ENCODE measurements at regions not wholly inside any gene's neighbourhood (a gene's known extent, or its start where the extent isn't known, plus 50 kb on each side); places are given as distances from the start of the nearest gene placed in this dataset.

- DNase-seq (ENCODE audit: extremely low read depth, low read depth) = no peak
- TF ChIP-seq, protein P1, sequence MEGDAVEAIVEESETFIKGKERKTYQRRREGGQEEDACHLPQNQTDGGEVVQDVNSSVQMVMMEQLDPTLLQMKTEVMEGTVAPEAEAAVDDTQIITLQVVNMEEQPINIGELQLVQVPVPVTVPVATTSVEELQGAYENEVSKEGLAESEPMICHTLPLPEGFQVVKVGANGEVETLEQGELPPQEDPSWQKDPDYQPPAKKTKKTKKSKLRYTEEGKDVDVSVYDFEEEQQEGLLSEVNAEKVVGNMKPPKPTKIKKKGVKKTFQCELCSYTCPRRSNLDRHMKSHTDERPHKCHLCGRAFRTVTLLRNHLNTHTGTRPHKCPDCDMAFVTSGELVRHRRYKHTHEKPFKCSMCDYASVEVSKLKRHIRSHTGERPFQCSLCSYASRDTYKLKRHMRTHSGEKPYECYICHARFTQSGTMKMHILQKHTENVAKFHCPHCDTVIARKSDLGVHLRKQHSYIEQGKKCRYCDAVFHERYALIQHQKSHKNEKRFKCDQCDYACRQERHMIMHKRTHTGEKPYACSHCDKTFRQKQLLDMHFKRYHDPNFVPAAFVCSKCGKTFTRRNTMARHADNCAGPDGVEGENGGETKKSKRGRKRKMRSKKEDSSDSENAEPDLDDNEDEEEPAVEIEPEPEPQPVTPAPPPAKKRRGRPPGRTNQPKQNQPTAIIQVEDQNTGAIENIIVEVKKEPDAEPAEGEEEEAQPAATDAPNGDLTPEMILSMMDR (IDR thresholded peaks at IDR 0.05; ENCODE audit: low read depth, low read length) = no peak
Measured at GRCh38 chrX:2585158-2585470, 84.3 kb upstream of the DHRSX start.

DNA sequence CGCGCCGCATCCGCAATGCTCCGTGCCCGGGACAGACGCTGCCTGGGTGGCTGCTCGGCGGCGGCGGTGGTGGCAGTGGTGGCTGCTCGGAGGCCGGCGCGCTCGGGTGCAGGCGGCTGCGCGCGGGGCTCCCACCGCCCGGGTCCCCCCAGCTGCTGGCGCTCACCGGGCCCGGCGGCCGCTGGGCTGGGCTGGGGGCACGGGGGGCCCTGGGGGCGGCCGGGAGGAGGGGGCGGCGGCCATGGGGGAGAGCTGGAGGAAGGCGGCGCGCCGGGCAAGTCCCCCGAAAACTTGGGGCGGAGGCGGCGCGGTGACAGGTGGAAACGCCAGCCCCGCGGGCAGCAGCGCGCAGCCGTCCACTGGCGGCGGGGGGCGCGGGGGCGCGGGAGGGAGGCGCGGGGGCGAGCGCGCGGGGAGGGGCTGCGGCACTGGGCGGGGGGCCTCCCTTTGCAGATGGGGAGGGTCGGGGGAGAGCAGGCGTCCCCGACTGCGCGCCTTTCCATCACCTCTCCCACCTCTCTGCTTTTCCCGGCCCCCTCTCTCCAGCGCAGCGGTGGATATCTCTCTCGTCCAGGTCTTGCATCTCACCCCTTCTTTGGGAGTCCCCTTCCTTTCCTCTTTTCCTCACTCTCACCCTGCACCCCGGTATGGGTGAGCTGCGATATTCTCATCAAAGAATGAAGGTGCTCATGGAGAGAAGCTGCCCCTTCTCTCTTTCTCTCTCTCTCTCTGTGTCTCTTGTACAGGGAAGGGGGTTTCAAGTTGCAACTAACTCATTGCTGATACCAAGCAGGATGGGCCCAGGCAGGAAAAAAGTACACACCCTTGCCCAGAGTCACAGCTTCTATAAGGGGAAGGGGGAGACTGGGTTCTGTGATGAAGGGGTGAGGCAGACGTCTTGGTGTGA, 83.7 kb upstream of the DHRSX start:
- DNase-seq (ENCODE audit: extremely low read depth, low read depth) = no peak
- TF ChIP-seq, protein P1 (IDR thresholded peaks at IDR 0.05; ENCODE audit: low read depth, low read length) = no peak

GRCh38 chrX:2583194-2584162, 82.7 kb upstream of the DHRSX start:
- DNase-seq (ENCODE audit: extremely low read depth, low read depth) = no peak
- TF ChIP-seq, protein P1 (IDR thresholded peaks at IDR 0.05; ENCODE audit: low read depth, low read length) = no peak

GRCh38 chrX:2582667-2583066, 81.9 kb upstream of the DHRSX start:
- no peak for DNase-seq (ENCODE audit: extremely low read depth, low read depth)
- TF ChIP-seq, protein P1 (IDR thresholded peaks at IDR 0.05; ENCODE audit: low read depth, low read length) = no peak

- DNase-seq (ENCODE audit: extremely low read depth, low read depth) = no peak
- TF ChIP-seq, protein P1 (IDR thresholded peaks at IDR 0.05; ENCODE audit: low read depth, low read length) = no peak
Measured at GRCh38 chrX:2581296-2581695, 80.5 kb upstream of the DHRSX start.

DNA sequence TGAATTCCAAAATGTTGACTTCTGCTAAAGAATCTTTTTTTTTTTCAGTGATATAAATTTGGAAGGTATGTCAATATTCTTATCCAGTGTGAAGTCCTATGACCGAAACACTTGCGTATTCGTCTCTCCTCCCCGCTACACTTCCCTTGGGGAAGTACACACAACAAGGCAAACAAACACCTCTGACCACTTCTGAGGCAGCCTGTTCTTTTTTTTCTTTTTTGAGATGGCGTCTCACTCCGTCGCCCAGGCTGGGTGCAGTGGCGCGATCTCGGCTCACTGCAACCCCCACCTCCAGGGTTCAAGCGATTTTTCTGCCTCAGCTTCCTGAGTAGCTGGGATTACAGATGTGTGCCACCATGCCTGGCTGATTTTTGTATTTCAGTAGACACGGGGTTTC, 78.1 kb upstream of the DHRSX start:
- TF ChIP-seq, protein P1 (IDR thresholded peaks at IDR 0.05; ENCODE audit: low read depth, low read length) = no peak
- no peak for DNase-seq (ENCODE audit: extremely low read depth, low read depth)

Data from AG09319 (cell line).